Stimulated activated CD4-positive, alpha-beta T cell treated with anti-CD3 and anti-CD28 coated beads, Interleukin-4, amount 100 ng/mL, for 4 hours (primary cell): ENCODE measurements at regions not wholly inside any gene's neighbourhood (a gene's known extent, or its start where the extent isn't known, plus 50 kb on each side); places are given as distances from the start of the nearest gene placed in this dataset.
"Not testable (repeated sequence)": the region's sequence is repeated elsewhere in the genome, so short reads cannot be mapped to it uniquely, and the experiment has no call there.

Experiments
- DNase-seq, 2 experiments: peaks; one replicate each; pipeline ENCODE4 v3.0.0-alpha.2; 2020

GRCh38 chr2:215889240-215889969 lies 123.9 kb downstream of the MREG start:
- not testable (repeated sequence) for DNase-seq

GRCh38 chr2:215888680-215889079 lies 124.7 kb downstream of the MREG start:
- DNase-seq, result no peak

- DNase-seq, result no peak
Observed at GRCh38 chr2:215887303-215887702, 126.0 kb downstream of the MREG start.

- DNase-seq, result no peak
Observed at GRCh38 chr2:215886022-215886421, 127.3 kb downstream of the MREG start.

- no peak for DNase-seq
Observed at GRCh38 chr2:215885536-215885935, 127.8 kb downstream of the MREG start.

- no peak for DNase-seq
Observed at GRCh38 chr2:215884451-215885087, 128.8 kb downstream of the MREG start.

GRCh38 chr2:215883799-215884198 lies 129.6 kb downstream of the MREG start:
- DNase-seq, result no peak

GRCh38 chr2:215882689-215883088 lies 130.7 kb downstream of the MREG start:
- DNase-seq, result no peak

GRCh38 chr2:215881582-215881981 lies 131.8 kb downstream of the MREG start:
- DNase-seq, result no peak

- DNase-seq, result no peak
Observed at GRCh38 chr2:215880970-215881369, 132.4 kb downstream of the MREG start.

GRCh38 chr2:215879977-215880940 lies 133.1 kb downstream of the MREG start:
- DNase-seq, result no peak

GRCh38 chr2:215879331-215879730 lies 134.0 kb downstream of the MREG start:
- no peak for DNase-seq

- DNase-seq, result no peak
Observed at GRCh38 chr2:215878476-215879063, 134.8 kb downstream of the MREG start.

GRCh38 chr2:215876937-215877238 lies 136.5 kb downstream of the MREG start:
- DNase-seq, result no peak

GRCh38 chr2:215876139-215876936 lies 137.0 kb downstream of the MREG start:
- no peak for DNase-seq

- no peak for DNase-seq
Observed at GRCh38 chr2:215874418-215874817, 138.9 kb downstream of the MREG start.

GRCh38 chr2:215870986-215871385 lies 142.4 kb downstream of the MREG start:
- DNase-seq, result no peak

GRCh38 chr2:215870088-215870490 lies 143.3 kb downstream of the MREG start:
- no peak for DNase-seq

GRCh38 chr2:215868846-215869543 lies 144.4 kb downstream of the MREG start:
- DNase-seq, result no peak

- no peak for DNase-seq
Observed at GRCh38 chr2:215866606-215867005, 146.7 kb downstream of the MREG start.

- no peak for DNase-seq
Observed at GRCh38 chr2:215863687-215864086, 149.7 kb downstream of the MREG start.

- DNase-seq, result no peak
Observed at GRCh38 chr2:215862351-215862771, 151.0 kb downstream of the MREG start.
